ENCODE measurements at regions not wholly inside any gene's neighbourhood (a gene's known extent, or its start where the extent isn't known, plus 50 kb on each side); places are given as distances from the start of the nearest gene placed in this dataset.

DNA sequence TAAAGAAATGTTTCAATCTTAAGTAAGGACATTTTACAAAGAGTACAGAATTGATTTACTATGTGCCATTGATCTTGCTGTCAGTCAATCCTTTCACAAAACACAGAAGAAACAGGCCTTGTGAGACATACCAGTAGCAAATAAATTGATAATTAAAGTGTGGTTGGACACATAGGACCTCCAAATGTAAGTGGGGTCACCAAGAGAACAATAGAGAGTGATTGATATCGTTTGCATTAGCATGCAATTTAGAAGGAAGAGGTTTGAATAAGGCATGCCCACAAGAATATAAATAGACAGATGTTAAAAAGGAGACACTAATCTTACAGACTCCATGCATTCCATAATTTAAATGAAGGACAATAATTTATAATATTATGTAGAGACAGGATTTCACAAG lies 1628.3 kb downstream of the PCDH9 start:
- no peak overlapping the region for H3K4me2 ChIP-seq (ENCODE audit: insufficient read depth, low read length)
- TF ChIP-seq, protein P1, sequence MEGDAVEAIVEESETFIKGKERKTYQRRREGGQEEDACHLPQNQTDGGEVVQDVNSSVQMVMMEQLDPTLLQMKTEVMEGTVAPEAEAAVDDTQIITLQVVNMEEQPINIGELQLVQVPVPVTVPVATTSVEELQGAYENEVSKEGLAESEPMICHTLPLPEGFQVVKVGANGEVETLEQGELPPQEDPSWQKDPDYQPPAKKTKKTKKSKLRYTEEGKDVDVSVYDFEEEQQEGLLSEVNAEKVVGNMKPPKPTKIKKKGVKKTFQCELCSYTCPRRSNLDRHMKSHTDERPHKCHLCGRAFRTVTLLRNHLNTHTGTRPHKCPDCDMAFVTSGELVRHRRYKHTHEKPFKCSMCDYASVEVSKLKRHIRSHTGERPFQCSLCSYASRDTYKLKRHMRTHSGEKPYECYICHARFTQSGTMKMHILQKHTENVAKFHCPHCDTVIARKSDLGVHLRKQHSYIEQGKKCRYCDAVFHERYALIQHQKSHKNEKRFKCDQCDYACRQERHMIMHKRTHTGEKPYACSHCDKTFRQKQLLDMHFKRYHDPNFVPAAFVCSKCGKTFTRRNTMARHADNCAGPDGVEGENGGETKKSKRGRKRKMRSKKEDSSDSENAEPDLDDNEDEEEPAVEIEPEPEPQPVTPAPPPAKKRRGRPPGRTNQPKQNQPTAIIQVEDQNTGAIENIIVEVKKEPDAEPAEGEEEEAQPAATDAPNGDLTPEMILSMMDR (IDR thresholded peaks at IDR 0.05; ENCODE audit: extremely low read depth, low read depth, low read length): no peak
- no peak overlapping the region for H3K4me3 ChIP-seq (ENCODE audit: insufficient read depth, low read length)
- no peaks in the 10 kb centered on the region for H4K20me1 ChIP-seq (ENCODE audit: insufficient read depth, low read length)
- H3K79me2 ChIP-seq (ENCODE audit: insufficient read depth, low read length): no peaks in the 10 kb centered on the region
- no peak overlapping the region for H2AFZ ChIP-seq (ENCODE audit: low read length)
- no peaks in the 10 kb centered on the region for H3K9me3 ChIP-seq (ENCODE audit: low read depth, low read length)
- H3K27me3 ChIP-seq (ENCODE audit: insufficient read depth, low read length): no peaks in the 10 kb centered on the region
- H3K27ac ChIP-seq (ENCODE audit: low read depth, low read length): no peak overlapping the region
- no peak for DNase-seq (ENCODE audit: insufficient read length, low spot score, missing footprints)
- H3K36me3 ChIP-seq (ENCODE audit: insufficient read depth, low read length): no peaks in the 10 kb centered on the region
- peaks cover 10% of the 10 kb centered on the region for H3K4me1 ChIP-seq (ENCODE audit: insufficient read depth, low read length)

DNA sequence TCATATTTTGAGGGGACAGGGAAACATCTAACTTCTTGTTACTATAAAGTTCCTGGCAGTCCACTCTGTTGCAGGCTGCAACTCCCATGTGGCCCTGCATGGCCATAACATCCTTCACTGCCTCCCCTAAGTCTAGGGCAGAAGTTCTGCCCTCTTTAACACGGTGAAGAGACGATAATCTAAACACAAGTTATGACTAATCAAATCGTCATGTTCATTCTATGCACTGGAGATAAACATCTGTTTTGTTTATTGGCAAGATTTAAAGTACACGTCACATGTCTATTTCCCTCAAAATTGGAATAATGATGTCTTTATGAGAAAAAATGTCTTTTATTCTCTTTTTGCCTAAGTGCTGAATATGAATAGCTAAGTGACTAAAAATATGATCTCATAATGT lies 1629.4 kb downstream of the PCDH9 start:
- Histone ChIP-seq H3K9me3 (ENCODE audit: low read depth, low read length) (no peaks in the 10 kb centered on the region), H3K4me3 (ENCODE audit: insufficient read depth, low read length) (no peak overlapping the region), H3K27me3 (ENCODE audit: insufficient read depth, low read length) (no peaks in the 10 kb centered on the region), H3K27ac (ENCODE audit: low read depth, low read length) (no peak overlapping the region), H2AFZ (ENCODE audit: low read length) (no peak overlapping the region), H3K79me2 (ENCODE audit: insufficient read depth, low read length) (no peaks in the 10 kb centered on the region), H3K4me1 (ENCODE audit: insufficient read depth, low read length) (peaks cover 10% of the 10 kb centered on the region), H4K20me1 (ENCODE audit: insufficient read depth, low read length) (no peaks in the 10 kb centered on the region), H3K36me3 (ENCODE audit: insufficient read depth, low read length) (no peaks in the 10 kb centered on the region), H3K4me2 (ENCODE audit: insufficient read depth, low read length) (no peak overlapping the region)
- no peak for DNase-seq (ENCODE audit: insufficient read length, low spot score, missing footprints)
- TF ChIP-seq, protein P1 (IDR thresholded peaks at IDR 0.05; ENCODE audit: extremely low read depth, low read depth, low read length): no peak

DNA sequence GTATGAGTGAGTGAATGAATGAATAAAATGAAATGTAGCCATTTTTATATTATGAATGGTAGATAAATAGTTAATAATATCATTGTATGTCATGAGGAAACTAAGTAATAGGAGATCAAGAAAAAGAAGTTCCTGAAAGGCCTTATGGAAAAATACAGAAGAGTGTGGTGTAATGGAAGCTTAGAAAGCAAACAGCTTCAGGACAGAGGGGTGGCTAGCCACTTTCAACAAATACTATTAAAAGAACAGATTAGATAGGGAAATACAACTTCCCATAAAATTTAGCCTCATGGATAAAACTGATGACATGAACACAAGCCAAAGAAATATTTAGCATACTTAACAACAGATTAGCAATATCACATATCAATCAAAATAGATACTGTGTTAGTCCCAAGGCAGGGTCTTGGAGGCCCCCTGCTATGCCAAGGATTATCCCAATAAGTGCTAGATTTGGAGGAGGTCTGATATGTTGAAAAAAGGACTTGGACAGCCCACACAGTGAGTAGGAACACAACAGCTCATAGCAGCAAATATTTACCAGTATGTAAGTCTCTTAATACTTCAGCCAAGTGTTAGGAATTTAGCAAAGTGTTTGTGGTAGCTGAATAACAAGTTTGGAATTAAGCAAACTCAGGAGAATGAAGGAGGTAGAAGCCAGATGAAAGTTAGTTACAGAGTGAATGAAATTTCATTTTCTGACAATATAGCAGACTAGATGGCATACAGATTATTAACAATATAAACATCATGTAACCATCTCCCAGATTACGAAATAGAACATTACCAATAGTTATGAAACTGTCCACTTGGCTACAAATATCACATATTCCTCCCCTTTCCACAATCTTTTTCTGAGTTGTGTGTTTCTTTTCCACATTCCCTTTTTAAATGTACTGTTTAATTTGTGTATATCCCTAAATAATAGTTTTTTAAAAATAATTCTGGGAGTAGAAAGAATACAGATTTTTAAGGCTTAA lies 1632.0 kb downstream of the PCDH9 start:
- Histone ChIP-seq H3K36me3 (ENCODE audit: insufficient read depth, low read length) (no peaks in the 10 kb centered on the region), H3K27ac (ENCODE audit: low read depth, low read length) (no peak overlapping the region), H3K4me1 (ENCODE audit: insufficient read depth, low read length) (peaks cover 21% of the 10 kb centered on the region), H3K79me2 (ENCODE audit: insufficient read depth, low read length) (no peaks in the 10 kb centered on the region), H3K4me3 (ENCODE audit: insufficient read depth, low read length) (no peak overlapping the region), H3K4me2 (ENCODE audit: insufficient read depth, low read length) (no peak overlapping the region), H3K27me3 (ENCODE audit: insufficient read depth, low read length) (no peaks in the 10 kb centered on the region), H4K20me1 (ENCODE audit: insufficient read depth, low read length) (no peaks in the 10 kb centered on the region), H2AFZ (ENCODE audit: low read length) (no peak overlapping the region), H3K9me3 (ENCODE audit: low read depth, low read length) (no peaks in the 10 kb centered on the region)
- TF ChIP-seq, protein P1 (IDR thresholded peaks at IDR 0.05; ENCODE audit: extremely low read depth, low read depth, low read length): no peak
- DNase-seq (ENCODE audit: insufficient read length, low spot score, missing footprints): no peak

DNA sequence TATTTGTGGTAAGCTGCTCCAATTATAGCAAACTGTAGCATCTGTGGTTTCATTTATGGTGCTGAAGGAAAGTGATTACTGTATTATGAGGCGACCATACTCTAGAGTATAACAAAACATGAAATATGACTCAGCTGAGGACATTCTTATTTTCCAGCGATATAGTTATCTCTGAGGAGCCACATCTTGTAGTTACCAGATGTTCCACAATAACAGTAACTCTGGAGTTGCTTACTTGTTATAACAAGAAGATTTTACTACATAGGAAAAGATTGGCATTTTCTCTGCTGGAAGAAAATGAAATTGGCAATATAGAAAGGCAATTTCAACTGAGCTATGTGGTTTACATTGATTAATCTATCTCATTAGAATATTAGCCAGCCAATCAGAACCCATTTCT lies 1634.2 kb downstream of the PCDH9 start:
- H3K27me3 ChIP-seq (ENCODE audit: insufficient read depth, low read length): no peaks in the 10 kb centered on the region
- H3K4me3 ChIP-seq (ENCODE audit: insufficient read depth, low read length): no peak overlapping the region
- no peak for DNase-seq (ENCODE audit: insufficient read length, low spot score, missing footprints)
- no peak overlapping the region for H3K27ac ChIP-seq (ENCODE audit: low read depth, low read length)
- TF ChIP-seq, protein P1 (IDR thresholded peaks at IDR 0.05; ENCODE audit: extremely low read depth, low read depth, low read length): no peak
- peaks cover 21% of the 10 kb centered on the region for H3K4me1 ChIP-seq (ENCODE audit: insufficient read depth, low read length)
- H3K9me3 ChIP-seq (ENCODE audit: low read depth, low read length): no peaks in the 10 kb centered on the region
- H2AFZ ChIP-seq (ENCODE audit: low read length): no peak overlapping the region
- H3K79me2 ChIP-seq (ENCODE audit: insufficient read depth, low read length): no peaks in the 10 kb centered on the region
- no peaks in the 10 kb centered on the region for H3K36me3 ChIP-seq (ENCODE audit: insufficient read depth, low read length)
- H3K4me2 ChIP-seq (ENCODE audit: insufficient read depth, low read length): no peak overlapping the region
- H4K20me1 ChIP-seq (ENCODE audit: insufficient read depth, low read length): no peaks in the 10 kb centered on the region

Measured in osteoblast (primary cell).